ENCODE measurements at regions not wholly inside any gene's neighbourhood (a gene's known extent, or its start where the extent isn't known, plus 50 kb on each side); places are given as distances from the start of the nearest gene placed in this dataset.
"Not testable (repeated sequence)": the region's sequence is repeated elsewhere in the genome, so short reads cannot be mapped to it uniquely, and the experiment has no call there.

DNA sequence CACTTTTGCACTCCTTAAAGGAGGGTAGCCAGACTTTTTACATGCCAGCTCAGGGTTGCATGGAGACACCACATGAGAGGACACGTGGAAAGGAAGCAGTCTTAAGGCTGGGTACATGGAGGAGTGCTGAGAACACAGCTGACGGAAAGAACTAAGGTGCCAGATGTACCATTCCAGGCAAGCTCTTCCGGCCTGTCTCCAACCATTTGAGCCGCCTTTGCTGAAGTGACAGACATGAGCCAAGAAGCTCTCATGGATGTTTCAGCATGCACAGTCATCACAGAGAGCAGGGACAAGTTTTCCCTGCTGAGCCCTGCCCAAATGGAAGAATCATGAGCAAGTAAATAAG lies 83.4 kb upstream of the BMP2K start:
- no peak for DNase-seq

DNA sequence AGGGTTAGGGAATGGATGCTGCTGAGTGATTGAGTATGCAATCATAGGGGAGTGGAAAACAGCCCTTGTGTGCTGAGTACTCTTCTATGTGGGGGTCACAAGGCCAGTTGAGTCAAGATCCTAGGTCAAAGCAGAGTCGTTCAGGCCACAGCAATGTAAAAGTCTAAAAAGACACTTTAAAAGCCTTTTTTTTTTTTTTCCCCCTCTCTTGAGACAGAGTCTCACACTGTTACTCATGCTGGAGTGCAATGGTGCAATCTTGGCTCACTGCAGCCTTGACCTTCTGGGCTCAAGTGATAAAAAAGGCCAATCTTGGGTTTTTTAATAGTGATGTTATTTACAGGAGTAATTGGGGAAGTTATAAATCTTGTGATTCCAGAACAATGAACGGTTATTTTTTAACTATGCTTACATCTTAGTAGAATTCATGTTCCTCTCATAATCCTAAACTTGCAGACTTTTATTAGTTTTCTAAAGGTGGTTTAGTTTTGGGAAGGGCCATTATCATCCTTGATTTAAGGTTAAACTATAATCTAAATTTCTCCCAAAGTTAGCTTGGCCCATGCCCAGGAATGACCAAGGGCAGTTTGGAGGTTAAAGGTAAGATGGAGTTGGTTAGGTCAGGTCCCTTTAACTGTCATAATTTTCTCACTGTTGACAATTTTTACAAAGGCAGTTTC lies 82.2 kb upstream of the BMP2K start:
- no peak for DNase-seq

DNA sequence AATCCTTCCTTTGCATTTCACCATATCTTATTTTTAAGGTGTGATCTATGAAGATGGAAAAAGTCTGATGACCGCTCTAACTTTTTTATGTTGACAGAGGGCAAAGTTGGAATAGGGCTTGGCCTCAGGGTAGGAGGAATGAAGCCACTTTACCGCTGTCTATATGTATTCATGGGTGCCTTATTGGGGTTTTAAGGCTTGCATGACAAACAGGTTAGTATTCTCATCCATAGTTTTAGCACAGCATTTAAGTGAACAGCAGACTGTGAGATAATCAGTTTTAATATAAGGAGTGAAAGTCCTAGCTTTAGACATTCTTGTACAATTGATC lies 81.7 kb upstream of the BMP2K start:
- DNase-seq, result no peak

DNA sequence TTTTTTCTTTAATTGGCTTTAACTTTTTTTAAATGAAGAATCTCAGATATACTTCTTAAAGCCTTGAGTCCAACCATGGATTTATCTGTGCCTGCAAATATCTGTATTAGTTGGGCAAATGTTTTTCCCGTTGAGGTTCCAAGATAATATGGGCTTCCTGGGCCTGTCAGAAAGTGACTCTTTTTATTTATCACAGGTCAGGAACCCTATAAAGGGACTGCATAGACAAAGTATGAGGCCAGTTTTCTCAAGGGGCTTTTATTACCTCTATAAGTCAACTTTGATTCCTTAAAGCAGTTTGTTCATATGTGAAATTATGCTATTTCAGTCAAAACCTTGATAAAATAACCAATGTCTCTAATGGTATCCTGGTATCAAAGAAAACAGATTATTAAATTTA lies 80.2 kb upstream of the BMP2K start:
- DNase-seq, result no peak

DNA sequence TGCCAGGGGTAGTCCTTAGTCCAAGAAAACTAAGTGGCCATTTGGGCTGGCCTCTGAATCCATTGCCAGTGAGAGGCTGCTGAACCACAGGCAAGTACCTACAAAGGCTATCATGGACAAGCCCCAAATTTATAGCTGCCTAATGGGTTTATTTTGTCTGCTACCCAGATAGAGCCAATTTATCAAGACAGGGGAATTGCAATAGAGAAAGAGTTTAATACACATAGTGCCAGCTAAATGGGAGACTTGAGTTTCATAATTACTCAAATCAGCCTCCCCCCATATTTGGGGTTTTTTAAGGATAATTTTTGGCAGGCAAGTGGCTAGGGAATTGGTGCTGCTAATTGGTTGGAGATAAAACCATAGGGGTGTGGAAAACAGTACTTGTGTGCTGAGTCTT lies 73.1 kb upstream of the BMP2K start:
- no peak for DNase-seq

DNA sequence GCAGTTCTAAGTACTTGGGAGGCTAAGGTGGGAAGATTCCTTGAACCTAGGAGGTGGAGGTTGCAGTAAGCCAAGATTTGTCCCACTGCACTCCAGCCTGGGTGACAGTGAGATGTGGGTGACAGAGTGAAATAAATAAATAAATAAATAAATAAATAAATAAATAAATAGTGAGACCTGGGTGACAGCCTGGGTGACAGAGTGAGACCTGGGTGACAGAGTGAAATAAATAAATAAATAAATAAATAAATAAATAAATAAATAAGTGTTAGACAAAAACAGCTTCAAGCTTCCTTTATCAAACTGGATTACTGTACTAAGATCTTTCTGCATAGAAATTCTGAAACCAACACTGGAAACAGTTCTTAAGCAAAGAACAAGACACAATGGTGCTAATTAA lies 71.8 kb upstream of the BMP2K start:
- DNase-seq, result no peak

DNA sequence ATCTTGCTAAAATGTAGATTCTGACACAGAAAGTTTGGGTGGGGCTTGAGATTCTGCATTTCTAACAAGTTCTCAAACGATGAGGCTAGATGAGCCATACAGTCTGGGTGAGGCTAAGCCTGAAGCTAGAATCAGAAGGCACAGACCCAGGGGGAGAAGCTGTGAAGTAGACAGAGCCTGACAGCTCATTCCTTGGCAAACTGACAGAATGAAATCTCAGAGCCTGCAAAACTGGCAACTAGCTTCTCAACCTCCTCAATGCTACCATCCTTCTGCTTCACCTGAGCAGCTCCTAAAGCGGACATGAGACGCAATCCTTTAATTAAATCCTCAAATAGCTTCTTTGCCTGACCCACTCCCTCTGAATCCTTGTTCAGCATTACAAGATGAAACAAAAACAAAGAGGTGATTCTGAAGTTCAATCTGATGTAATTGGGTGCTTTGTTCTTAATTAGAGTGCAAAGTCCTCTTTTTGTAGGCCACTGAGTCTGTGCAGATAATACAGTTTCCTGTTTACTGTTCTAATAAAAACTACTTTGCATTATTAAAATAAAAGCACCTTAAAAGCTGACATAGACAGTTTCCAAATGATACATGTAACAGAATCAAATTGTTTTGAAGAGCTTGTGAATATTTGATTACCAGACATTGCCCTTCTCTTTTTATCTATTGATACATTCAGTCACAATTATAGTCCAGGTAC lies 71.0 kb upstream of the BMP2K start:
- DNase-seq, result no peak

DNA sequence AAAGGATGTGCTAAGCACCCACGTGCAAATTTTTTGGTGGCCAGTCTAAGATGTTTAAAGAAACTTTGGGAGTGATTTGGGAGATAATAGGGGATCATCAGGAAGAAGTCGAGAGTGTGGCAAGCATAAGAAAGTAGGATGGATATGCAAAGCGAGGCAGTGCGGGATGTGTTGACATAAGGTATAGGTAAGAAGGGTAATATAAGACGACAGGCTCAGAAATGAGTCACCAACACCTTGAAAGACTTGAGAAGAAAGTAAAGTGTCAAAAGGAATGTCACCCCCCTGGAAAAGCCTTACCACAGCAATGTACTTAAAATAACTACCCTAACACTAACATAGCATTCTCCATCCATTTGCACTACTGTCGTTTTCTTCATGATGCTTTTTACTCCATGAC lies 69.8 kb upstream of the BMP2K start:
- no peak for DNase-seq

DNA sequence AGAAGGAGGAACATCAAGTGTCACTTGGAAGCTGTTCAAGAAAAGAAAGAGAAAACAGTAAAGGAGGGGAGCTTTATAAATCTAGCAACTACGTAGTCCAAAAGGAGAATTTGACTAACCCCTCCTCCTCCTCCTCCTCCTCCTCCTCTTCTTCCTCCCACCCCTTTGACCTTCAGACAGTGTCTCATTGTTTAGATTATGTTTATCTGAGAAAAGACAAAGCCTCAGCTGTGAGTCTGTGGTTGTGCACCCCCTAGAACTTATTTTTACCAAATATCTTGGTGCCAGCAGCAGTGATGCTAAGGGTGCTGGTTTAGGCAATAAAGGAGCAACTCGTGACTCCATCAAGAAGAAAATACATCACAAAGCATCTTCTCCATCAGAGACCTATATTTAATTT lies 68.9 kb upstream of the BMP2K start:
- no peak for DNase-seq

DNA sequence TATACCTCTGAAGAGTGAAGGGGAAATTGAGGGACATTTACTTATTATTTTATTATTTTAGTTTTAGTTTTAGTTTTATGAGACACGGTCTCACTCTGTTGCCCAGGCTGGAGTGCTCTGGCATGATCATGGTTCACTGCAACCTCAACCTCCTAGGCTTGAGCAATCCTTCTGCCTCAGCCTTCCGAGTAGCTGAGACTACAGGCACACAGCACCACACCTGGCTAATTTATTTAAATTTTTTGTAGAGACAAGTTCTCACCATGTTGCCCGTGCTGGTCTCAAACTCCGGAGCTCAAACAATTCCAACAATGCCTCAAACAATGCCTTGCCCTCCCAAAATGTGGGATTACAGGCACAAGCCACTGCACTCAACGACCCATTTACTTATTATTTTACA lies 68.4 kb upstream of the BMP2K start:
- DNase-seq, result no peak

DNA sequence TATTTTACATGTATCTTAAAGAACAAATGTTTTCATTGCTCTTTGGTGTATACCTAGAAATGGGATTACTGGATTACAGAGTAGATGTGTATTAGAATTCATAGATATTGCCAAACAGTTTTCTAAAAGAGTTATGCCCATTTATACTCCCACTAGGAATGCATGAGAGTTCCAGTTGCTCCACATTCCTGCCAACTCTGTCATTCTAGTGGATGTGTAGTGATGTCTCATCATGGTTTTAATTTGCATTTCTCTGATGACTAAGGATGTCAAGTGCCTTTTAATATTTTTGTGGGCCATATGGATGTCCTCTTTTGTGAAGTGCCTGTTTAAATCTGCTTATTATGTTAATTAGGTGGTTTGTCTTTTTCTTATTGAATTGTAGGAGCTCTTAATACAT lies 65.6 kb upstream of the BMP2K start:
- no peak for DNase-seq

DNA sequence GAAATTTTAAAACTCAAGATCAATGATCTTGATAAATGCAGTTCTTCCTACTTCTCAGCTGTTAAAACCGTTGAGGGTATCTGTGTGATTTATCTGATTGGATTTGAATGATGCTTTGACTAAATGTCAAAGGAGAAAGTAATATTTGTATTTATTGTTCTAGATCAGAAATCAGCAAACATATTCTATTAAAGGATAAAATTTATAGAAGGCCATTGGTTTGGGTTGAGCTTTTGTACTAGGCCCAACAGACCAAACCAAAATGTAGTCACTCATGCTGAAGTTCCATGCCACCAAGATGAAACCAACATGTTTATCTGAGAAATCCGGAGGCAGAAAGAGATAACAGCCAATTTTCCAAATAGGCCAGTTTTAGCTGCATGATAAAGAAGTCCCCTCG lies 64.5 kb upstream of the BMP2K start:
- no peak for DNase-seq

DNA sequence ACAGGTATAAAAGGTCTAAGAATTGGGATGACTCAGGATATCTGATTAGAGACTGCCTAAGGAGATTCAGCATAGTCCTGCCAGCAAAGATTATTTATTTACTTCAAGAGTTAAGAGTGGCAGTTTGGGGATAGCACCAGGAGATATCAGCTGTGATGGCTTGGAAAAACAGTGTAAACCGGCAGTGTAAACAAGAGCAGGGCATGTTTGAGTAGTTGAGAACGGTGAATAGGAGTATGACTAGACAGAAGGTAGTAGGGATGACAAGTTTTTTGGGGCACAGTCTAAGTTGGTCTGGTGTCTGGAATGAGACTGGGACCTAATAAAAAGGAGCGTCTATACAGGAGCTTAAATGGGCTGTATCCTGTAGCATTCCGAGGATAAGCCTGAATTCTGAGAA lies 61.6 kb upstream of the BMP2K start:
- DNase-seq, result not testable (repeated sequence)

DNA sequence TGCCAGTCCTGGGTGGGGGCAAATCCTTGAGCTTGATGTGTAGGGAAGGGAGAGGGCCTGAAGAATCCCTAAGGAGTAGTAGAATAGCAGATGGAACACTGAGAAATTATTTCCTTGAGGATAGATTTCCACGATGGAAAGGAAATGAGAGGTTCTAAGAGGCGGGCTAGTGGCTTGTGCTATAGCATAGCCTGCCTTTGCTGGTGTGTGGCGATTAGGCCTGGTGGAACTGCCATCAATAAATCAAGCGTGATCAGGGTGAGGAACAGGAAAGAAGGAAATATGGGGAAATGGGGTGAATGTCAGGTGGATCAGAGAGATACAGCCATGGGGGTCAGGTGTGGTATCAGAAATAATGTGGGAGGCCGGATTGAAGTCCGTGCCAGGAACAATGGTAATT lies 60.8 kb upstream of the BMP2K start:
- not testable (repeated sequence) for DNase-seq

DNA sequence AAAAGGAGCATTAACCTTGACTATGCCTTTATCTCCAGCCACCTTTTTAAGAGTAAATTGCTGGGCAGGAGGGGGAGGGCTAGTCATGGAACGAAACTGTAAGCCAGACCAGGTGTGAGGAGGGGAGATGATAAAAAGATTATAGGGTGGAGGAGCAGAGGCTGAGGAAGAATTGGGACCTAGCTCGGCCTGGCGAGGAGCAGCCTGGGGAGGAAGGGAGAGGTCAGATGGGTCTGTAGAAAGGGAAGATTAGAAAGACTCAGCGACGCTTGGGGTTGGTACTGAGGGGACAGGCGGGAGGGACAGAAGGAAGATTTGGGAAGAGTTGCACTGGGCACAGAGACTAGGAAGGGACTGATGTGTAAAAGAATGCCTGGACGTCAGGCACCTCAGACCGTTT lies 58.4 kb upstream of the BMP2K start:
- not testable (repeated sequence) for DNase-seq

DNA sequence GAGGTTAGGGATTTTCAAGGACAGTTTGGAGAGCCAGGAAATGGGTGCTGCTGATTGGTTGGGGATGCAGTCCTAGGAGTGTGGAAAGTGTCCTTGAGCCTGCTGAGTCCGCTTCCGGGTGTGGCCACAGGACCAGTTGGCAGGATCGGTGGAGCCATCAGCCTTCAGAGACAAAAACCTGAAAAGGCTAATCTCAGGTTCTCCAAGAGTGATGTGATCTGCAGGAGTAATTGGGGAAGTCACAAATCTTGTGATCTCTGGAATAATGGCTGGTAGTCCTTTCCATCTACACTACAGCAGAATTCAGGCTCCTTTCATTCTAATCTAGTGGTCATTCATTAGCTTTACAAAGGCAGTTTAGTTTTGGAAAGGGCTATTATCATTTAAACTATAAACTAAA lies 55.9 kb upstream of the BMP2K start:
- DNase-seq, result no peak

DNA sequence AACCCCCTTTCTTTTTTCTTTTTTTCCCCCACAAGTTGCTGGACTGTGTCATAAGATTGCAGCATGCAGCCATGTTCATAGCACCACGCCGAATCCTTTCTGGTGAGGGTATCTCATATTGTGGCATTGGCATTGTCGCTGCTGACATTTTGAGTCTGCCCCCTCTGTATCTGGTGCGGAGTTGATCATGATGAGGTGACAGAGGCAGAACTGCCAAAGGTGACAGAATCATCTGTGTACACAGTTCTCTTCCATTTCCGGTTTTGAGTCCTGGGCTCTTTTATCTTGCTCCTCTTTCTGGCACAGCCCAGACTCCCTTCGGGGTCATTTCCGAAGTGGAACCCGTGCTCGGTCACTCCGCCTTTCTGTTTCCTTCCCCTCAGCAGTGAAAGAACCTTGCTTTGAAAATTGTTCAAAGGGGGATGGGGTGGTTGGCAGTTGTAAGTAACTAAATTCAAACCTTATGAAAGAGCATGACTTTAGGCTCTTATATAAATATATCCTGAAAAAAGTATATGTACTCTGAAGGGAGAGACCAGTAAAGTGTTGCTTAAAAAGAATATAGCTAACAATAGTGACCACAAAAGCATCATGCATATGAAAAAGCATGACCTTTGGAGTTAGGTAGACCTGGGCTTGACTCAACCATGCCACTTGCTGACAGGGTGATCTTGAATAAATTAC lies 55.0 kb upstream of the BMP2K start:
- DNase-seq, result peak; percentile 41

DNA sequence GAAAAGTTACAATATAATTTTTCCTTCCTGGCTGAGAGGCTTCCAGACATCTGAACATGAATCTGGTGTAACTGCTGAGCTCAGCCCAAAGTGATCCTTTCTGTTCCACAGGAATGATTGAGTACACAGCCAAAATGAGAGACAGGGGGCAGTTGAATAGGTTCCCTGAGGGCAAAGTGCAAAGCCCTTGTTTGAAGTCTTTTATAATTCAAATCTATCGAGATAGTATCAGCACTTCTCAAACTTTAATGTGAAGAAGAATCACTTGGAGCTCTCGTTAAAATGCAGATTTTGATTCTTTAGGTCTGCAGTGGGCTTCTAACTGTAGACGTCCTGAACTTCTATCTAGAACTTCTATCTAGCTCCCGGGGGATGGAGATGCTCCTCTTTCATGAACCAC lies 54.4 kb upstream of the BMP2K start:
- DNase-seq, result no peak

DNA sequence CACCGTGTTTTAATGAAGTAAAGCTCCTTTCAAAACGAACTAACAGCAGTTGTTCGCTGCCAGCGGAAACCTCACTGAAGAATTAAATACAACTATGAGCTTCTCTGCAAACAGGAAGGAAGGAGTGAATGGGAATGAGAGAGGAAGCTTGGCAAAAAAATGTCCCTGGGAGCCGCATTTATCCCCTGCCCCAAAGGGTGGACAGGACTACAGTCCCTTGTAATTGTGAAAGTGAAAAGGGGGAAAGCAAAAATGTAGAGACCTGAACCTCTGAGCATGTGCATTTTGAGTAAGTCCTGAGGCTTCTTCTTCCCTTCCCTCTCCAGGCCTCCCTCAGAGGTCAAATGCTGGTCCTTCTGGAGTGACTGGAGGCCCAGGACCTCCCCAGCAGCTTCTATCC lies 53.8 kb upstream of the BMP2K start:
- DNase-seq, result no peak

DNA sequence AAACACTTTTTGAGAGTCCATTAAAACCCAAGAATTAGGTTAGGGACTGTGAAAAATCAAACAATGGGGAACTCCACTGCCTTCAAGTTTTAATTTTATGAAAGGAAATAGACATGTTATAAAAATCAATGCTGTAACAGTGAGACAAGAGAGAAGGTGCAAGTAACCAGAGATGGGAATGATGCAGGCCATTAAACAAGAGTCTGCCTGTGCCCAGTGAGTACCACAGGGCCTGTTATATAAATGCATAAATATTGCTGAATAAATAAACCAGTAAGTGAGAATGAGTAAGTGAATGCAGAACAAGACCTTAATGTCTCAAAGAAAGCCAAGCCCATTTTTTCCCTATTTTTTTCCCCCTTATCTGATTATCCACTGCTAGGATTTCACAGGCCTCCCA lies 53.3 kb upstream of the BMP2K start:
- DNase-seq, result no peak
